NOMO-1 treated with DMSO at 0.1 percent for 48 hours (cell line): ENCODE measurements at regions not wholly inside any gene's neighbourhood (a gene's known extent, or its start where the extent isn't known, plus 50 kb on each side); places are given as distances from the start of the nearest gene placed in this dataset.

Source experiments
- DNase-seq: peaks from one replicate; lab custom pipeline; 2025; ENCODE audit not compliant: unreplicated experiment; lab: John Stamatoyannopoulos, UW

GRCh38 chr11:76721755-76722677 is 51.5 kb upstream of the LRRC32 start:
- DNase-seq: peak; percentile 54

GRCh38 chr11:76723142-76723541 is 52.6 kb upstream of the LRRC32 start:
- no peak for DNase-seq

- DNase-seq: no peak
Observed at GRCh38 chr11:76723548-76723947, 53.0 kb upstream of the LRRC32 start.

- no peak for DNase-seq
Observed at GRCh38 chr11:76724171-76724768, 53.7 kb upstream of the LRRC32 start.

GRCh38 chr11:76728227-76728626 is 54.9 kb upstream of the TSKU start:
- no peak for DNase-seq

- no peak for DNase-seq
Observed at GRCh38 chr11:76728778-76729177, 54.4 kb upstream of the TSKU start.

GRCh38 chr11:76729214-76729613 is 53.9 kb upstream of the TSKU start:
- no peak for DNase-seq

- DNase-seq: no peak
Observed at GRCh38 chr11:76730887-76731565, 52.1 kb upstream of the TSKU start.

- no peak for DNase-seq
Observed at GRCh38 chr11:76732643-76733042, 50.5 kb upstream of the TSKU start.
